ENCODE measurements at regions not wholly inside any gene's neighbourhood (a gene's known extent, or its start where the extent isn't known, plus 50 kb on each side); places are given as distances from the start of the nearest gene placed in this dataset.

- TF ChIP-seq, protein P1, sequence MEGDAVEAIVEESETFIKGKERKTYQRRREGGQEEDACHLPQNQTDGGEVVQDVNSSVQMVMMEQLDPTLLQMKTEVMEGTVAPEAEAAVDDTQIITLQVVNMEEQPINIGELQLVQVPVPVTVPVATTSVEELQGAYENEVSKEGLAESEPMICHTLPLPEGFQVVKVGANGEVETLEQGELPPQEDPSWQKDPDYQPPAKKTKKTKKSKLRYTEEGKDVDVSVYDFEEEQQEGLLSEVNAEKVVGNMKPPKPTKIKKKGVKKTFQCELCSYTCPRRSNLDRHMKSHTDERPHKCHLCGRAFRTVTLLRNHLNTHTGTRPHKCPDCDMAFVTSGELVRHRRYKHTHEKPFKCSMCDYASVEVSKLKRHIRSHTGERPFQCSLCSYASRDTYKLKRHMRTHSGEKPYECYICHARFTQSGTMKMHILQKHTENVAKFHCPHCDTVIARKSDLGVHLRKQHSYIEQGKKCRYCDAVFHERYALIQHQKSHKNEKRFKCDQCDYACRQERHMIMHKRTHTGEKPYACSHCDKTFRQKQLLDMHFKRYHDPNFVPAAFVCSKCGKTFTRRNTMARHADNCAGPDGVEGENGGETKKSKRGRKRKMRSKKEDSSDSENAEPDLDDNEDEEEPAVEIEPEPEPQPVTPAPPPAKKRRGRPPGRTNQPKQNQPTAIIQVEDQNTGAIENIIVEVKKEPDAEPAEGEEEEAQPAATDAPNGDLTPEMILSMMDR (IDR thresholded peaks at IDR 0.05), result no peak
- TF ChIP-seq POLR2A (IDR thresholded peaks at IDR 0.05), result no peak
Measured at GRCh38 chr3:147977001-147977400, 567.8 kb downstream of the ZIC1 start.
